ENCODE measurements at regions not wholly inside any gene's neighbourhood (a gene's known extent, or its start where the extent isn't known, plus 50 kb on each side); places are given as distances from the start of the nearest gene placed in this dataset.

GRCh38 chr3:72169120-72169519 is 384.2 kb upstream of the PROK2 start:
- H3K4me1 ChIP-seq (ENCODE audit: insufficient read depth, low read length) = no peaks in the 10 kb centered on the region
- no peak overlapping the region for H3K27ac Mint-ChIP-seq
- H3K36me3 Mint-ChIP-seq = no peaks in the 10 kb centered on the region
- DNase-seq = no peak
- H3K9me3 Mint-ChIP-seq = no peaks in the 10 kb centered on the region
- H3K4me3 Mint-ChIP-seq = no peak overlapping the region
- POLR2A ChIA-PET (ENCODE audit: partially characterized antibody) = no interaction called here
- no peaks in the 10 kb centered on the region for H3K4me1 Mint-ChIP-seq
- CTCF ChIA-PET (ENCODE audit: partially characterized antibody) = no interaction called here
- H3K27me3 Mint-ChIP-seq = peaks cover 0 to 2% of the 10 kb centered on the region in 2 donors
- H3K27me3 ChIP-seq (ENCODE audit: insufficient read depth, low read length) = no peaks in the 10 kb centered on the region
- no peaks in the 10 kb centered on the region for H3K36me3 ChIP-seq (ENCODE audit: insufficient read depth, low read length)
- H3K4me3 ChIP-seq (ENCODE audit: low read length in 2 of 2) = no peak overlapping the region
- H3K9me3 ChIP-seq (ENCODE audit: control insufficient read depth in 1 of 2, low read length in 2 of 2) = no peaks in the 10 kb centered on the region
- intact Hi-C loops (cut with micrococcal nuclease) = no loop called here
- H3K27ac ChIP-seq (ENCODE audit: low read depth, low read length) = no peak overlapping the region

GRCh38 chr3:72165808-72166207 is 380.9 kb upstream of the PROK2 start:
- no peak overlapping the region for H3K27ac Mint-ChIP-seq
- H3K4me3 ChIP-seq (ENCODE audit: low read length in 2 of 2) = no peak overlapping the region

DNA sequence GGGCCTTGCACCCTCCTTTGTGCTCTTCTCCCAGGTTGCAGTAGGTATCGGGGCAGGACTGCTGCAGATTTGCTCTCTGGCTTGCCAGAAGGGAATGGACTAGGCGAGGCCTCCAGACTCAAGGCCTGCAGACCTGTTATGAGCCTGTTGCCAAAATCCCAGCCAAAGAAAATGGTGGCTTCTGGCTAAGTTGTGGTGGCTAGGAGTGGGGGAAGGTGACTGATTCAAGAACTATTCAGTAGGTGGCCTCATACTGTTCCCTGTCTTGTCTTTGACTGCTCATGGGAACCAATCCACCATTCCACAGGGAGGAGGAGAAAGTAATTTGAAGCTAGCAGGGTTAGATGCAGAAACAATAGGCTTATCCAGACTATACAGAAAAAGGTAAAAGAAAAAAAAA is 380.4 kb upstream of the PROK2 start:
- peaks cover 0 to 5% (median 0%) of the 10 kb centered on the region in 8 donors for H3K9me3 Mint-ChIP-seq

More at GRCh38 chr3:72165808-72166207, 380.9 kb upstream of the PROK2 start:
- no peaks in the 10 kb centered on the region for H3K36me3 ChIP-seq (ENCODE audit: insufficient read depth, low read length)
- Mint-ChIP-seq H3K4me3 (no peak overlapping the region), H3K4me1 (no peaks in the 10 kb centered on the region), H3K36me3 (no peaks in the 10 kb centered on the region), H3K27me3 (peaks cover 0 to 5% of the 10 kb centered on the region in 2 donors), H3K9me3 (peaks cover 0 to 5% (median 0%) of the 10 kb centered on the region in 8 donors)
- intact Hi-C loops (cut with micrococcal nuclease) = no loop called here
- no peaks in the 10 kb centered on the region for H3K27me3 ChIP-seq (ENCODE audit: insufficient read depth, low read length)
- no peaks in the 10 kb centered on the region for H3K4me1 ChIP-seq (ENCODE audit: insufficient read depth, low read length)
- ChIA-PET POLR2A (ENCODE audit: partially characterized antibody) (no interaction called here), CTCF (ENCODE audit: partially characterized antibody) (no interaction called here)
- no peak for DNase-seq
- H3K9me3 ChIP-seq (ENCODE audit: control insufficient read depth in 1 of 2, low read length in 2 of 2) = no peaks in the 10 kb centered on the region
- H3K27ac ChIP-seq (ENCODE audit: low read depth, low read length) = no peak overlapping the region

DNA sequence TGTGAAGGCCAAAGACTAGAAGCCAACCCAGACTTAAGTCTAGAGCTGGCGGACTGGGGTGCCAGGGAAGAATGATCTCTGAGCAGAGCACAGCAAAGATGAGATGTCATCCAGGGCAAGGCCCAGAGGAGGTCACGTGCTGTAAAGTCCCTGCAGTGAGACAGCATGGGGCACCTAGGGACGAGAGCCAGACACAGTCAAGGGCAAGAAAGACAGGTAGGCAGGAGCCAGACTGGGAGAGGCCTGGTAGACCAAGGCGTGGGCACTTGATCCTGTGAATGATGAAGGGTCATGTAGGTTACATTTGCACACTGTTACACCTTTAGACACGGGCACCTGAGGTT is 379.7 kb upstream of the PROK2 start:
- peaks cover 0 to 5% (median 0%) of the 10 kb centered on the region in 8 donors for H3K9me3 Mint-ChIP-seq
- ChIA-PET POLR2A (ENCODE audit: partially characterized antibody) (no interaction called here), CTCF (ENCODE audit: partially characterized antibody) (no interaction called here)
- Histone ChIP-seq H3K27me3 (ENCODE audit: insufficient read depth, low read length) (no peaks in the 10 kb centered on the region), H3K9me3 (ENCODE audit: control insufficient read depth in 1 of 2, low read length in 2 of 2) (no peaks in the 10 kb centered on the region), H3K4me1 (ENCODE audit: insufficient read depth, low read length) (no peaks in the 10 kb centered on the region), H3K4me3 (ENCODE audit: low read length in 2 of 2) (no peak overlapping the region), H3K36me3 (ENCODE audit: insufficient read depth, low read length) (no peaks in the 10 kb centered on the region), H3K27ac (ENCODE audit: low read depth, low read length) (no peak overlapping the region)
- peak overlapping the region in 1 of 7 donors; percentile 74 for H3K27ac Mint-ChIP-seq
- H3K36me3 Mint-ChIP-seq = no peaks in the 10 kb centered on the region
- no peaks in the 10 kb centered on the region for H3K4me1 Mint-ChIP-seq
- intact Hi-C loops (cut with micrococcal nuclease) = no loop called here
- no peak for DNase-seq
- peaks cover 0 to 5% of the 10 kb centered on the region in 2 donors for H3K27me3 Mint-ChIP-seq
- H3K4me3 Mint-ChIP-seq = no peak overlapping the region

More for the DNA sequence above, 380.4 kb upstream of the PROK2 start:
- Histone ChIP-seq H3K4me1 (ENCODE audit: insufficient read depth, low read length) (no peaks in the 10 kb centered on the region), H3K9me3 (ENCODE audit: control insufficient read depth in 1 of 2, low read length in 2 of 2) (no peaks in the 10 kb centered on the region), H3K4me3 (ENCODE audit: low read length in 2 of 2) (no peak overlapping the region), H3K36me3 (ENCODE audit: insufficient read depth, low read length) (no peaks in the 10 kb centered on the region), H3K27me3 (ENCODE audit: insufficient read depth, low read length) (no peaks in the 10 kb centered on the region), H3K27ac (ENCODE audit: low read depth, low read length) (no peak overlapping the region)
- intact Hi-C loops (cut with micrococcal nuclease) = no loop called here
- POLR2A ChIA-PET (ENCODE audit: partially characterized antibody) = no interaction called here
- CTCF ChIA-PET (ENCODE audit: partially characterized antibody) = no interaction called here
- DNase-seq = no peak
- peaks cover 0 to 5% of the 10 kb centered on the region in 2 donors for H3K27me3 Mint-ChIP-seq
- no peak overlapping the region for H3K27ac Mint-ChIP-seq
- no peak overlapping the region for H3K4me3 Mint-ChIP-seq
- H3K4me1 Mint-ChIP-seq = no peaks in the 10 kb centered on the region
- H3K36me3 Mint-ChIP-seq = no peaks in the 10 kb centered on the region

DNA sequence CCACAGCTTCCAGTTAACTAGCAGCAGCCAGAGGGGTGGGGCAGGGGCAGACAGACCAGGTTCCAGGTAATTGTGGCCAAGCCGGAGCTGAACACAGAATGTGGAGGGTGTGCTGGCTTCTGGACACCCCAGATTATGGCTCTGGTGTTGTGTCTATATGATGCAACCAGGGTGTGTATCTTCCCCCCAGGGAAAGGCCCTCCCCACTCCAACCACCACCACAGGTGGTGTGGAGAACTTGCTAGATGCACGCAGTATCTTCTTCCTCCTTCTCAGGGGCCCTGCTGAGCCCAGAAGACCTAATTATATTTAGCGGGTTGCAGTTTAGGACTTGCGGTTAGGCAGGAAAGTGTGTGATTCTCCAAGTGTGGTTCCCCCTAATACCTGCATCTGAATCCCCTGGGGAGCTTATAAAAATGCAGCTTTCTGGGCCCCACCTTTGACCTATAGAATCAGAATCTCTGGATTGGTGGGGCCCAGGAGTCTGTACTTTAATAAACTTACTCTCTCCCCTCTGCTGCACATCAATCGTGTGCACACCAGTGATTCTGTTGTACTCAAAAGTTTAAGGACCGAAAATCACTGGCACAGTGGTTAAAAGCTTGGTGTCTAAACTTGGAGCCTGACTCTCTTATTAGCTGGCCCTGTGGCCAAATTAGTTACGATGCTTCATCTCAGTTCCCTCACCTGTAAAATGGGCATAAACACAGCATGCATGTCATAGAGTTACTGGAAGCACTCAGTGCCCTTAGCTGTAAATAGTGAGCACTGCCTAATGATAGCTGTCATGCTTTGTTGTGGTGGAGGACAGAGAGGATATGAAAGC is 379.1 kb upstream of the PROK2 start:
- Mint-ChIP-seq H3K9me3 (peaks cover 0 to 5% (median 0%) of the 10 kb centered on the region in 8 donors), H3K36me3 (no peaks in the 10 kb centered on the region), H3K27ac (peak overlapping the region in 1 of 7 donors; percentile 74), H3K4me3 (no peak overlapping the region), H3K27me3 (peaks cover 0 to 5% of the 10 kb centered on the region in 2 donors), H3K4me1 (no peaks in the 10 kb centered on the region)
- Histone ChIP-seq H3K4me1 (ENCODE audit: insufficient read depth, low read length) (no peaks in the 10 kb centered on the region), H3K27ac (ENCODE audit: low read depth, low read length) (no peak overlapping the region), H3K36me3 (ENCODE audit: insufficient read depth, low read length) (no peaks in the 10 kb centered on the region), H3K4me3 (ENCODE audit: low read length in 2 of 2) (no peak overlapping the region), H3K27me3 (ENCODE audit: insufficient read depth, low read length) (no peaks in the 10 kb centered on the region), H3K9me3 (ENCODE audit: control insufficient read depth in 1 of 2, low read length in 2 of 2) (no peaks in the 10 kb centered on the region)
- POLR2A ChIA-PET (ENCODE audit: partially characterized antibody) = no interaction called here
- DNase-seq = no peak
- intact Hi-C loops (cut with micrococcal nuclease) = no loop called here
- CTCF ChIA-PET (ENCODE audit: partially characterized antibody) = no interaction called here

DNA sequence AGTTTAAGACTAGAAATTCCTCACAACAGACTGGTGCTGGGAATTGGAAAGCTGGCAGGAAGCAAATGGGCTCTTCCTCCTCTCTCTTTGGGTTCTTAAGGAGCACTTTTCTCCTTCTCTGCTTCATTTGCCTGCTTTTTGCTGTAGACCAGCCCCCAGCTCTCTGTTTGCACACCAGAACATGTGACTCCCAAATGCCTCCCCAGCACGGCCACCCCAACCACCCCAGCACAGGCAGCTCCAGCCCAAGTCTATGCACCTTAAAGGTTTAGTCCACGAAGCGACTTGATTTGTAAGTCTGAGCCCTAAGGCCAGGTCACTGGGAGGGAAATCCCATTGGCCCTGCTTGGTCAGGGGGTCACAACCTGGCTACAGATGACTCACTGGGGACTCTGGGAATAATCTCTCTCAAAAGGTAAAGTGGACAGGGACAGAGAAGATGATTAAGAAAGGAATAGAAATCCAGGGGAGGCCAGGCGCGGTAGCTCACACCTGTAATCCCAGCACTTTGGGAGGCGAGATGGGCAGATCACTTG is 377.8 kb upstream of the PROK2 start:
- H3K4me3 ChIP-seq (ENCODE audit: low read length in 2 of 2) = no peak overlapping the region
- DNase-seq = no peak
- Mint-ChIP-seq H3K4me1 (peaks cover 0 to 6% (median 0%) of the 10 kb centered on the region in 4 donors), H3K4me3 (no peak overlapping the region), H3K27ac (no peak overlapping the region), H3K27me3 (peaks cover 0 to 5% of the 10 kb centered on the region in 2 donors), H3K9me3 (peaks cover 0 to 5% (median 0%) of the 10 kb centered on the region in 8 donors), H3K36me3 (no peaks in the 10 kb centered on the region)
- H3K27me3 ChIP-seq (ENCODE audit: insufficient read depth, low read length) = no peaks in the 10 kb centered on the region
- H3K4me1 ChIP-seq (ENCODE audit: insufficient read depth, low read length) = no peaks in the 10 kb centered on the region
- ChIA-PET CTCF (ENCODE audit: partially characterized antibody) (no interaction called here), POLR2A (ENCODE audit: partially characterized antibody) (no interaction called here)
- intact Hi-C loops (cut with micrococcal nuclease) = no loop called here
- no peaks in the 10 kb centered on the region for H3K36me3 ChIP-seq (ENCODE audit: insufficient read depth, low read length)
- no peaks in the 10 kb centered on the region for H3K9me3 ChIP-seq (ENCODE audit: control insufficient read depth in 1 of 2, low read length in 2 of 2)
- no peak overlapping the region for H3K27ac ChIP-seq (ENCODE audit: low read depth, low read length)

- no peaks in the 10 kb centered on the region for H3K9me3 ChIP-seq (ENCODE audit: control insufficient read depth in 1 of 2, low read length in 2 of 2)
- H3K4me3 Mint-ChIP-seq = no peak overlapping the region
- ChIA-PET POLR2A (ENCODE audit: partially characterized antibody) (no interaction called here), CTCF (ENCODE audit: partially characterized antibody) (no interaction called here)
- intact Hi-C loops (cut with micrococcal nuclease) = no loop called here
- H3K4me1 ChIP-seq (ENCODE audit: insufficient read depth, low read length) = no peaks in the 10 kb centered on the region
- no peak overlapping the region for H3K4me3 ChIP-seq (ENCODE audit: low read length in 2 of 2)
- no peaks in the 10 kb centered on the region for H3K27me3 ChIP-seq (ENCODE audit: insufficient read depth, low read length)
- no peaks in the 10 kb centered on the region for H3K36me3 Mint-ChIP-seq
- DNase-seq = no peak
- H3K27ac ChIP-seq (ENCODE audit: low read depth, low read length) = no peak overlapping the region
- peaks cover 0 to 5% (median 0%) of the 10 kb centered on the region in 8 donors for H3K9me3 Mint-ChIP-seq
- H3K27me3 Mint-ChIP-seq = peaks cover 0 to 5% of the 10 kb centered on the region in 2 donors
- H3K4me1 Mint-ChIP-seq = peaks cover 0 to 8% (median 0%) of the 10 kb centered on the region in 4 donors
- H3K36me3 ChIP-seq (ENCODE audit: insufficient read depth, low read length) = no peaks in the 10 kb centered on the region
- no peak overlapping the region for H3K27ac Mint-ChIP-seq
These were observed 377.1 kb upstream of the PROK2 start for GRCh38 chr3:72161881-72162595.

All from CD4-positive, alpha-beta memory T cell (primary cell).